Loucy (cell line): ENCODE measurements at regions not wholly inside any gene's neighbourhood (a gene's known extent, or its start where the extent isn't known, plus 50 kb on each side); places are given as distances from the start of the nearest gene placed in this dataset.

ENCODE experiments used
- H2AFZ ChIP-seq: fragments of 200-600 bp; sonication (generic); 2 replicates; pipeline ENCODE4 v1.6.0; 2016; ENCODE audit warnings: antibody characterized with exemption, mild to moderate bottlenecking, low read length, moderate library complexity
- H3F3A ChIP-seq: fragments of 200-600 bp; 2 replicates; pipeline ENCODE4 v1.6.0; 2016; ENCODE audit warnings: antibody characterized with exemption, low read depth, mild to moderate bottlenecking
- H3K27me3 ChIP-seq: fragments of 200-600 bp; sonication (generic); 2 replicates; pipeline ENCODE4 v1.6.1; 2014; ENCODE audit warnings: low read length, mild to moderate bottlenecking; ENCODE audit not compliant: insufficient read depth, poor library complexity, severe bottlenecking
- H3K36me3 ChIP-seq: fragments of 200-600 bp; sonication (generic); 2 replicates; pipeline ENCODE4 v1.6.1; 2016; ENCODE audit warnings: low read length; ENCODE audit not compliant: insufficient read depth
- H3K4me1 ChIP-seq: fragments of 200-600 bp; sonication (generic); 2 replicates; pipeline ENCODE4 v1.5.1; 2014; ENCODE audit warnings: low read length, mild to moderate bottlenecking; ENCODE audit not compliant: insufficient read depth, poor library complexity, severe bottlenecking
- H3K4me2 ChIP-seq: fragments of 200-600 bp; sonication (generic); 2 replicates; pipeline ENCODE4 v1.6.0; 2014; ENCODE audit warnings: antibody characterized with exemption, low read length, low read depth, mild to moderate bottlenecking; ENCODE audit not compliant: poor library complexity, severe bottlenecking
- H3K4me3 ChIP-seq: fragments of 200-600 bp; sonication (generic); 2 replicates; pipeline ENCODE4 v1.5.1; 2014; ENCODE audit warnings: low read length, mild to moderate bottlenecking, mixed read lengths; ENCODE audit not compliant: poor library complexity, severe bottlenecking
- H3K79me2 ChIP-seq: fragments of 200-600 bp; sonication (generic); 2 replicates; pipeline ENCODE4 v1.6.1; 2014; ENCODE audit warnings: low read length; ENCODE audit not compliant: insufficient read depth
- H3K9ac ChIP-seq: fragments of 200-600 bp; sonication (generic); 2 replicates; pipeline ENCODE4 v1.6.0; 2014; ENCODE audit warnings: mild to moderate bottlenecking, low read depth, low read length, moderate library complexity; ENCODE audit not compliant: poor library complexity, severe bottlenecking
- H3K9me2 ChIP-seq: fragments of 200-600 bp; sonication (generic); replicated peaks from 2 replicates; pipeline ENCODE4 v1.6.1; 2016; ENCODE audit warnings: low read depth, low read length, mixed read lengths
- H3K9me3 ChIP-seq: fragments of 200-600 bp; sonication (generic); 2 replicates; pipeline ENCODE4 v1.6.1; 2014; ENCODE audit warnings: mild to moderate bottlenecking, antibody characterized with exemption, low read length, low read depth; ENCODE audit not compliant: insufficient read depth
- H4K20me1 ChIP-seq: fragments of 200-600 bp; sonication (generic); 2 replicates; pipeline ENCODE4 v1.6.0; 2014; ENCODE audit warnings: antibody characterized with exemption, low read length, mild to moderate bottlenecking; ENCODE audit not compliant: insufficient read depth, poor library complexity, severe bottlenecking
- EZH2phosphoT487 ChIP-seq: fragments of 200-600 bp; IDR thresholded peaks from 2 replicates; pipeline ENCODE4 v1.6.1; 2018; ENCODE audit warnings: antibody characterized with exemption, mild to moderate bottlenecking, moderate library complexity, borderline replicate concordance
- TF ChIP-seq, protein P1 (sequence below): fragments of 200-600 bp; sonication (generic); conservative IDR thresholded peaks from 2 replicates; pipeline ENCODE4 v1.5.1; 2014; ENCODE audit warnings: mild to moderate bottlenecking, antibody characterized with exemption, low read length

DNA sequence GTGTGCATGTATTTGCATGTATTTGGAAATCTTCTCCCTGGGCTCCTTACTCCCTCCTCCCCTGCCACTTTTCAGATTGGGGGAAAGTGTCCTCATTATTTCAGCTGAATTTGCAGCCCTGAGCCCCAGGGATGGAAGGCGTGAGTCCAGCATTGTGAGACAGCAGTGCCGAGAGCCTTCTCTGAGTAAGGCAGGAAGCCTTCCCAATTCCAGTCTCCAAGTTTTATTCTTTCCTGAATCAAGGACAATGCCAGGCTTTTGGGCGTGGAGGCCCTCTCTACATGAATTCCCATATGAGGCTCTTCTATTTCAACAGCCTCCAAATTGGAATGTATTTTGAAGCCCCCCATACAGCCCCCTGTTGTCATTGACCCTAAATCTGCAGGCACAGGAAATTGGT lies 163.5 kb downstream of the ACKR3 start:
- Histone ChIP-seq H3K9me2 (no peaks in the 10 kb centered on the region), H3K4me2 (no peak overlapping the region)
- TF ChIP-seq, protein P1, sequence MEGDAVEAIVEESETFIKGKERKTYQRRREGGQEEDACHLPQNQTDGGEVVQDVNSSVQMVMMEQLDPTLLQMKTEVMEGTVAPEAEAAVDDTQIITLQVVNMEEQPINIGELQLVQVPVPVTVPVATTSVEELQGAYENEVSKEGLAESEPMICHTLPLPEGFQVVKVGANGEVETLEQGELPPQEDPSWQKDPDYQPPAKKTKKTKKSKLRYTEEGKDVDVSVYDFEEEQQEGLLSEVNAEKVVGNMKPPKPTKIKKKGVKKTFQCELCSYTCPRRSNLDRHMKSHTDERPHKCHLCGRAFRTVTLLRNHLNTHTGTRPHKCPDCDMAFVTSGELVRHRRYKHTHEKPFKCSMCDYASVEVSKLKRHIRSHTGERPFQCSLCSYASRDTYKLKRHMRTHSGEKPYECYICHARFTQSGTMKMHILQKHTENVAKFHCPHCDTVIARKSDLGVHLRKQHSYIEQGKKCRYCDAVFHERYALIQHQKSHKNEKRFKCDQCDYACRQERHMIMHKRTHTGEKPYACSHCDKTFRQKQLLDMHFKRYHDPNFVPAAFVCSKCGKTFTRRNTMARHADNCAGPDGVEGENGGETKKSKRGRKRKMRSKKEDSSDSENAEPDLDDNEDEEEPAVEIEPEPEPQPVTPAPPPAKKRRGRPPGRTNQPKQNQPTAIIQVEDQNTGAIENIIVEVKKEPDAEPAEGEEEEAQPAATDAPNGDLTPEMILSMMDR, result no peak
- no peak for TF ChIP-seq EZH2phosphoT487

DNA sequence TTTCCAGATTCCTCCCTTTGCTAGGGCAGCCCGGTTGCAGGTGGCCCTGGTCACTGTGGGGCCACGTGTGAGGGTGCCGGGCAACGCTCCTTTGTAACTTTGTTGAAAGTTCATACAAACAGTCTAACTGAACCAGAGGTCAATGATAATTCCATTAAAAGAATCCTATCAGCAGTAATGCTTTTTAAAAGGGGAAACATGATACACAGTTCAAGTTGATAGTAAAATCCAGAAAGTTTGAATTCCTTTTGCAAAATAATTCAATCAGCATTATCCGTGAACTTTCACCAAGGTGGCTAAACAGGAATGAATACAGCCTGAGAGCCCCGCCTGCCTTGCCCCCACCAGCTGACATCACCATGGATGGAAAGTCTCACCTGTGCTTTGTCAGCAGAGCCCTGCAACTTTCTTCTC lies 166.2 kb downstream of the ACKR3 start:
- TF ChIP-seq, protein P1, result no peak
- no peak for TF ChIP-seq EZH2phosphoT487
- Histone ChIP-seq H3F3A (no peaks in the 10 kb centered on the region), H3K4me2 (no peak overlapping the region), H3K9me3 (no peaks in the 10 kb centered on the region), H4K20me1 (no peaks in the 10 kb centered on the region), H2AFZ (no peak overlapping the region), H3K79me2 (no peaks in the 10 kb centered on the region), H3K36me3 (no peaks in the 10 kb centered on the region), H3K27me3 (no peaks in the 10 kb centered on the region), H3K9me2 (no peaks in the 10 kb centered on the region), H3K4me3 (no peak overlapping the region), H3K4me1 (no peaks in the 10 kb centered on the region), H3K9ac (no peak overlapping the region)

More for the DNA sequence above, 163.5 kb downstream of the ACKR3 start:
- H2AFZ ChIP-seq, result no peak overlapping the region
- H3K36me3 ChIP-seq, result no peaks in the 10 kb centered on the region
- no peaks in the 10 kb centered on the region for H3K79me2 ChIP-seq
- no peaks in the 10 kb centered on the region for H4K20me1 ChIP-seq
- no peak overlapping the region for H3K4me3 ChIP-seq
- no peaks in the 10 kb centered on the region for H3K4me1 ChIP-seq
- H3K9ac ChIP-seq, result no peak overlapping the region
- H3K27me3 ChIP-seq, result no peaks in the 10 kb centered on the region
- no peaks in the 10 kb centered on the region for H3K9me3 ChIP-seq
- no peaks in the 10 kb centered on the region for H3F3A ChIP-seq

DNA sequence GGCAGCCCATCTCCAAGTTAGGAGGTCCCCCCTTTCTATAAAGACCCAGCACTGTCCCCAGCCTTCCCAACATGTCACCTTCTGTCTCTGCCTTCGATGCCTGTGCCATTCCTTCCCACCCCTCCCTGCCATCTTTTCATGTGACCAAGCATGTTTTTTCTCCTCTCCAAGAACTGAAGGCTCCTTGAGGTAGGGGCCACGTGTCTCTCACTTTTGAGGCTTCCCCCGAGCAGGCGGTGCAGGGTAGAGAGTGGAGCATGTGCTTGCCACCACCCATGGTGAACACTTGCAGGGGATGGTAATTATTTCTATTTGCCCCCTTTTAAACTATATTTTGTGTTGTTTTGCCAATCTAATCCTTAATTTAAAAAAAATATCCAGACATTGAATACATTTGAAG lies 168.4 kb downstream of the ACKR3 start:
- Histone ChIP-seq H3K9me2 (no peaks in the 10 kb centered on the region), H2AFZ (no peak overlapping the region), H3K4me2 (no peak overlapping the region), H3K9ac (no peak overlapping the region), H3F3A (no peaks in the 10 kb centered on the region), H4K20me1 (no peaks in the 10 kb centered on the region), H3K9me3 (no peaks in the 10 kb centered on the region), H3K27me3 (no peaks in the 10 kb centered on the region), H3K36me3 (no peaks in the 10 kb centered on the region), H3K79me2 (no peaks in the 10 kb centered on the region), H3K4me1 (no peaks in the 10 kb centered on the region), H3K4me3 (no peak overlapping the region)
- TF ChIP-seq EZH2phosphoT487, result no peak
- TF ChIP-seq, protein P1, result no peak
